ENCODE measurements at regions not wholly inside any gene's neighbourhood (a gene's known extent, or its start where the extent isn't known, plus 50 kb on each side); places are given as distances from the start of the nearest gene placed in this dataset.

- TF ChIP-seq POLR2A (IDR thresholded peaks at IDR 0.05; ENCODE audit: borderline replicate concordance, extremely low read depth, insufficient read depth, insufficient read length) (no peak), CTCF (IDR thresholded peaks at IDR 0.05 in 2 of 3, conservative IDR thresholded peaks at IDR 0.05 in 1 of 3; ENCODE audit: borderline replicate concordance in 1 of 3, insufficient read depth in 1 of 3, low read depth in 2 of 3, low read length in 2 of 3) (no peak), EGR1 (IDR thresholded peaks at IDR 0.05; ENCODE audit: low read depth) (no peak), YY1 (IDR thresholded peaks at IDR 0.05; ENCODE audit: extremely low read depth, insufficient replicate concordance, low read depth, low read length) (no peak), CBX3 (IDR thresholded peaks at IDR 0.05; ENCODE audit: low read depth) (no peak), EZH2phosphoT487 (IDR thresholded peaks at IDR 0.05; ENCODE audit: borderline replicate concordance) (no peak), SIN3A (IDR thresholded peaks at IDR 0.05; ENCODE audit: low read depth) (no peak), EZH2 (IDR thresholded peaks at IDR 0.05) (no peak), POLR2AphosphoS5 (IDR thresholded peaks at IDR 0.05; ENCODE audit: low read depth, low read length) (no peak), RAD21 (IDR thresholded peaks at IDR 0.05; ENCODE audit: low read depth) (no peak), ELF1 (IDR thresholded peaks at IDR 0.05; ENCODE audit: borderline replicate concordance, low read depth) (no peak)
Measured at GRCh38 chr1:182278144-182279054, 113.2 kb downstream of the GLUL start.

All from HCT116 (cell line).